Right ventricle myocardium superior (tissue), 1 donor: ENCODE measurements at regions not wholly inside any gene's neighbourhood (a gene's known extent, or its start where the extent isn't known, plus 50 kb on each side); places are given as distances from the start of the nearest gene placed in this dataset.
"Not testable (repeated sequence)": the region's sequence is repeated elsewhere in the genome, so short reads cannot be mapped to it uniquely, and the experiment has no call there.

Experiments used
- ATAC-seq: fragments of 200-7000 bp; cut with Tn5 transposase; one replicate; pipeline ENCODE4 v1.9.1; 2020; ENCODE audit warnings: mild to moderate bottlenecking; ENCODE audit not compliant: poor library complexity
- DNase-seq: peaks from one replicate; pipeline ENCODE4 v3.0.0-alpha.2; 2020
- intact Hi-C: fragments of 100-400 bp; cut with DNase I; formaldehyde crosslinking; loops from one replicate; pipeline ENCODE4 v1.11.2; 2022
- donor health status: DM: no; HTN: yes; CAD: no; lungs with severe emphysema.

DNA sequence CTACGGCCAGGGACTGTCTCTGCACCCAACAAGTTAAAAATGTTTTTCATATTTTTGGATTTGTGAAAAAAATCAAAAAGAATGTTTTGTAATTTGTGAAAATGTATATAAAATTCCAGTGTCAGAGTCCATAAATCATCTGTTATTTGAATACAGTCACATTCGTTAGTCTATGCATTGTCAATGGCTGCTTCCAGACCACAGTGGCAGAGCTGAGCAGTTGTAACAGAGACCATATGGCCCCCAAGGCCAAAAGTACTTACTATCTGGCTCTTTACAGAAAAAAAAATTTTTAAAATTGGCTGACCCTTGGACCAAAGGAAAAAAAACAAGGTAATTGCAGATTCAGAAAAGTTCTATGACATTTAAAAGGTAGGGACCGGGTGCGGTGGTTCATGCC, 86.7 kb upstream of the ATL2 start:
- intact Hi-C loops = loop anchor here (5.0 kb wide), 1 partner anchor 146 kb away; no protein-coding TSS in a partner anchor
- DNase-seq (no peak), ATAC-seq (no peak)

DNA sequence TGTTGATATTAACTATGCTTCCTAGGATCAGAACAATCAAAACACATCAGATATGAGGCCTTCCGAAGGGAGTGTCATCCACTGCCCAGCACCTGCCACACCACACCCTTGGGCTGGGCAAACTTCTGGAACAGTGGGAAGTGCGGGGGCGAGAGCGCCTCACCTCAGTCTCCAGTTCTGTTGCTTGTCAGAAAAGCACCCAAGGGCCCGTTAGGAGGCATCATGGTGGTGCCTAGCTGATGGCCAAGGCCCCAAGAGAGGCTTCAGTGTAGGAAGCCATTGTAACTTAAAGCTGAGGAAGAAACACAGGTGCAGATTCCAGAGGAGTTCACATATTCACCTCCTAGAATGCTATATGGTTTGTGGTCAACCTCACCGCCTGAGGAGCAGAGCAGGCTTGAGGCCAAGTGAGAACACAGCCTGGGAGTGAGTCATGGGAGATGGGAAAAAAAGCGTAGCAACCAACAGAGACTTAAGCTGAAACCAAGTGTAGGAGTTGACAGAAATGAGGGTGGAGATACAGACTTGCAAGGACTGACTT, 85.1 kb upstream of the ATL2 start:
- intact Hi-C loops = loop anchor here (5.0 kb wide), 1 partner anchor 145 kb away; no protein-coding TSS in a partner anchor
- no peak for DNase-seq
- no peak for ATAC-seq

DNA sequence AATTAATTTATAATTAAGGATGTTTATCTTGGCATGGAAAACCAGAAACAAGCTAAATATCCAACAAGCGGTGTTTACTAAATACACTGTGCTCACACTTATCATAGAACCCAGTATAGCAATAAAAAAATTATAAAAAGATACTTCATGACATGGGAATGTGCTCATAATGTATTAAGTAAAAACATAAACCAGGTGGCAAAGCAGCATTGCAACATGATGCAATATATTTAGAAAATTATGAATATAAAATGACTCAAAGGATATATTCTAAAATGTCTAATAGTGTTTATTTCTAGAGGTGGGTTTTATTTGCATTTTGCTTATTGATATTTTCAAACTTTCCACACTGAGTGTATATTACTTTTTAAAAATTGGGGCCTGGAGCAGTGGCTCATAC, 84.4 kb upstream of the ATL2 start:
- ATAC-seq (no peak), DNase-seq (no peak)
- intact Hi-C loops = loop anchor here (5.0 kb wide), 1 partner anchor 144 kb away; no protein-coding TSS in a partner anchor

DNA sequence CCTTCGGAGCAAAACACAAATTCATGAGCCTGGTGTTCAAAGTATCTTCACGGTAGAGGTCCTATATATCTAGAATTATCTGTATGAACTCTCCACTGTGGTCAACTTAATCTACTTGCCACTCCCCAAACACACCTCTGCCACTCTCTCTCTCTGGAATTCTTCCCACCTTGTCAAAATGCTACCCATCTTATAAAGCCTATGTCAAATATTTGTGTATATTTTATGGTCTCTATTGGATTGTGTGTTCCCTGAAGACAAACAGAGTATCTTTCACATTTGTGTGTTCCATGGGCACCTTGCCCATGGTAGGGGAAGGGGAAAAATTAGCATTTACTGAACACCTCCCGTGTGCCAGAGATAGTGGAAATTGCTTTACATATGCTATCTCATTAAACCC, 83.2 kb upstream of the ATL2 start:
- no peak for DNase-seq
- intact Hi-C loops = loop anchor here (5.0 kb wide), 1 partner anchor 143 kb away; no protein-coding TSS in a partner anchor
- no peak for ATAC-seq

DNA sequence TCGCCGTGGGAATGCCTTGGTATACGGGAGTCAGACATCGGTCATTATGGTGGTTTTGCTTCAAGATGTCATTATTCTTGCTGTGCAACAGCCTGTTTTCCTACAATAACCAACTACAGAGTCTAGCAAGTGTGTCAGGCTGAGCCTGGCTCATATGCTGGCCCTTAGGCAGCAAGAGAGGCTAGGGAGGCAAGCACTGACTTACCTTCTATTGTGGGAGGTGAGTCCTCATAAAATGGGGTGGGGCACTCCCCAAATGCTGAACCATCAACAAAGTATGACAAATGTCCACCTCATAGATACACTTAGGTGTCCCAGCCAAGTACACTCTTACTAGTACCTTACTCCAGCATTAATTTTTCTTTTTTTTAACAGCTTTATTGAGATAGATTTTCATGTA, 77.0 kb upstream of the ATL2 start:
- DNase-seq (no peak), ATAC-seq (no peak)
- intact Hi-C loops = no loop called here

GRCh38 chr2:38451778-38452177, 74.7 kb upstream of the ATL2 start:
- intact Hi-C loops, ATAC-seq, DNase-seq: not testable (repeated sequence)

DNA sequence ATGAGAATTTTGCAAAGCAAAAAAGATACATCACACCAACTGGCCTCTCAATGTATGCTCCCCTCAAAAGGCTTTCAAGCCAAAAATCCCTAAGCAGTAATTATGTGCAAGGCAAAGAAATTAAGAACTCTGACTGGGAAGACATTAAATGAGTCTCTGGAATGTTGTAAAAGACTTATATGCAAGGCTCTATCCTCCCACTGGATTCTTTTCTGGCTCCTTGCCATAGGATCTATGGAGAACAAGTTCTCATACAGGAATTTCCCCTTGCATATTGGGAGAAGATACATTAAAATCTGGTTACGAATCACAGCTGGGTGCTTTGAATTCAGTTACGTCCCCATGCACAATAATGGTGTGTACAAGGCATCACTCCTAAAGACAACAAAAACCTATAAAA, 73.4 kb upstream of the ATL2 start:
- no peak for ATAC-seq
- intact Hi-C loops = no loop called here
- DNase-seq = no peak

DNA sequence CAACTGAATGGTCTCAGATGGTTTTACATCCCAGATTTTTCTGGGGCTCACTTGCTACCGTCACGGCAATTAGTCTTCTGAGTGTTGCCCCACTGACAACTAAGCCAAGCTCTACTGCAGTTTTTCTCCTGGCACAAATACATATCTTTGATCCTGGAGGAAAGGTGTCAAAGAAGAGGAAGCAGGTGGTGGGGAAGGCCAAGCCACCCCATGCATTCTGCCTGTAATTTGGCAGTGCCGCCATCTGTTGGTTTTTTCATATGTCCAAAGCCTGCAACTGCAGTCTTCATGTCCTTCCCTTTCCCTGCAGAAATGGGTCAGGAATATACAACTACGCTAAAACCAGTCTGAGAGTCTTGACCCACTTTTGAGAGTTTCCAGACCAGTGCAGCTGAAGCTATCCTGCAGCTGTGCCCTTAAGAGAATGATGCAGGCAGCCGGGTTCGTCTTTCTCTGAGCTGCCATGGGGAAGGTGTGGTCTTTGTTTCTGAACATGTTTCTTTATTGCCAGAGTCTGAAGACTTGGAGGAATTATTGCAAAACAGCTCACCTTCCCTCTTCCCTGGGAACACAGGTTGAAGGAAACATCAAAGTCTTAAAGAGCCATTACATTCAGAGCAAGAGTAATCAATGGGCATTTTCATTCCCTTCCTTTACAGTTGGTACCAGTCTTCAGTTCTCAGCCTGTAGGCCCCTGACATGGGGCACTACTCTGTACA, 71.8 kb upstream of the ATL2 start:
- intact Hi-C loops = loop anchor here (10.0 kb wide), 1 partner anchor 74 kb away; the partner anchor contains the start of gene ATL2
- no peak for DNase-seq
- ATAC-seq = no peak

DNA sequence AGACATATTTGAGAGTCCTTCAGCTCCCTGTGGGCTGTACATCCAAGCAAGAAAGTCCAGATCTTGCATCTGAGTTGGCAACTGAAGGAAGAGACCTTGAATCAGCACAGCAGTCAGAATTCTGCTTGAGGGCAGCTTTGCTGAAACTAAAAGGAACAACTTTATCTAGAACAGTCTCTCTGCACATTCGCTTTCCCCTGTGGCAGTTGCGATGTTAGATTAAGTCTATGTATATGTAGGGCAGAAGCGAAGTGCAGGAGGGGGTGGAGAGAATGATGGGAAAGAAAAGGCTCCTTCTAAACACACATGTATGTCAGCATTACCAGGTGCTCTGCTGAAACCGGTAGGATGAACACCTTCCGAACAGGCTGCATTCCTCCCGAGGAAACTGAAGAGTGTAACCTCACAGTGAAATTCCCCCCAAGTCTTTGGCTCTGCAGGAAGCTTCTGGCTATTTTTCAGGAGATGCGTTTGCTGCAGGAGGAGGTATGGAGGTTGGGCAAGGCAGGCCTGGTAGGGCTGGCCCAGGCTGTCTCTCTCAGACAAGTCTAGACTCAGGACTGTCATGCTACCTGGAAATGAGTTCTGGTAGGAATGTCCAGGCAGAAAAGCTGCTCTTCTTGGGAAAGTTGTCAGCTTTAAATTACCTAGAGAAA, 70.0 kb upstream of the ATL2 start:
- ATAC-seq (no peak), DNase-seq (no peak)
- intact Hi-C loops = loop anchor here (10.0 kb wide), 1 partner anchor 72 kb away; the partner anchor contains the start of gene ATL2

DNA sequence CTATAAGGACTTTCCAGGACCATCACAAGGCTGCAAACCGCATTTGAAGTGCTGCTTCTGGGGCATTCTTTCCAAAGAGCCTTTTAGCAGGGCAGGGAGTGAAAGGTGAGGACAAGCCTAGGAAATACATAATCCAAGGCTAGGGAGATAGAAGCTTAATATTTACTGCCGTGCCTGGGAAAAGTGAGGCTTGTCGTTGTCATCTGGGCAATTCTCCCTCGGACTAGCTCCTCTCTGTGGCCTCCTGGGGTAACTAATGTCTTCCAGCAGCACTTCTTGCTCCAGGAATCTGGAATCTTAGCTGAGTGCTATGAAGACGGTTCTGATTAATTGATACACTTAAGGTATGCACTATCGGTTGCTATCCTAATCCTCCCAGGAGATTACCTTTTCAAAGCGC, 69.3 kb upstream of the ATL2 start:
- intact Hi-C loops = loop anchor here (10.0 kb wide), 1 partner anchor 72 kb away; the partner anchor contains the start of gene ATL2
- DNase-seq (no peak), ATAC-seq (no peak)

GRCh38 chr2:38444247-38444646, 67.2 kb upstream of the ATL2 start:
- intact Hi-C loops = loop anchor here (10.0 kb wide), 1 partner anchor 69 kb away; the partner anchor contains the start of gene ATL2
- no peak for DNase-seq
- ATAC-seq = no peak

DNA sequence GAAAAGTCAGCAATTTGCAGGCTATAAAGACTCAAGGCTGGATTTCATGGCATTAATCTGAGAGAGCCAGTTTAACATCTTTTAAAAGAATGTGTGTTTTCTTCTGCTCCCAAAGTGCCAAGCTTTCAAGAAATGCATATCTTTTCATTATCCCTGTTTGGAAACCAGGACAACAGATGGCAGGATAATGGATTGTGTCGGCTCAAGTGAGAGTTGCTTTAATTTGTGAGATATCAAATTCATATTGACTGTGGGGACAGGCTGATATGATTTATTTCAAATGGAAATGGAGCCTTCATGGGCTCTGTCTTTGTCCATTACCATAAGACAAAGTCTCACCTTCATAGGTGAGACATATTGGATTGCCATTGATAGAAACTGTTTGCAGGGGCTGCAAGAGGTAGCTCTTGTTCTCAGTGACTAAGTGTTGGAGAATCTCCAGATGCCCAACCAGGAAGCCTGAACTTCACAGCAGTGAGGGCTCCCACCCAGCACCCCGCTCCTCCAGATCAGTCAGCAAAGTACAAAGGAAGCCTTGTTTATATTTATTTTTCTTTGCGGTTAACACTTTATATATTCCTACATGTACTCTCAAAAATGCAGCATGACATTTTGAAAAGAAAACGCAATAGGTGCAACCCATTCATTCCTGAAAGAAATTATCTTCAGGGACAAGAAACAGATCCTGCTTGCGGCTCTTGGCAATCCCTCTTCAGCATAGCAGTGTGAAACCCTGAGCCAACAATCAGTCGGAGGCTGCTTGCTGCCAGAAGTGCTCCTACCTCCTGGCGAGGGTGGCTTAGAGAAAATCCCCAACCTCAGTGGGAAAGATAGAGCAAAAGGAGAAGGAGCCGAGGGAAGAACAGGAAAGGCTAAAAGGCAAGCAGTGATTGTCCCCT, 65.8 kb upstream of the ATL2 start:
- ATAC-seq (peak; percentile 76), DNase-seq (no peak)
- intact Hi-C loops = loop anchor here (10.0 kb wide), 1 partner anchor 68 kb away; the partner anchor contains the start of gene ATL2

GRCh38 chr2:38441346-38441745, 64.3 kb upstream of the ATL2 start:
- DNase-seq = no peak
- ATAC-seq = no peak
- intact Hi-C loops = loop anchor here (10.0 kb wide), 1 partner anchor 67 kb away; the partner anchor contains the start of gene ATL2

DNA sequence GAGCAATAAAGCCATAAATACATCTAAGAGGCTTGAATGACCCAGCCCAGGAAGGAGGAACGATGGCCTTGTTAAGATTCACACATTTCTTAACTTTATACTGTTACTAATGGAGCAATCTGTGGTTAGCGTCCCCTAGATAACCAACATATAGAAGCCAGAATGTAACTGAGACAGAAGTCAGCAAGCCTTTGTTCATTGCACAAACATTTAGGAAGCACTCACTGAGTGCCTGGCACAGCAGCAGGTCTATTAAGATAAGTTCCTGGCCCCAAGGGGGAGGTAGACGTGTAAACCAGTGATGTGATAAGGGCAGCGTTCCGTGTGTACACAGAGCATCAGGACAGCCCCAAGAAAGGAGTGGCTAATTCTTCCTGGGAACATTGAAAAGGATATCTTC, 63.6 kb upstream of the ATL2 start:
- ATAC-seq = peak; percentile 74
- DNase-seq = no peak
- intact Hi-C loops = loop anchor here (10.0 kb wide), 1 partner anchor 66 kb away; the partner anchor contains the start of gene ATL2

DNA sequence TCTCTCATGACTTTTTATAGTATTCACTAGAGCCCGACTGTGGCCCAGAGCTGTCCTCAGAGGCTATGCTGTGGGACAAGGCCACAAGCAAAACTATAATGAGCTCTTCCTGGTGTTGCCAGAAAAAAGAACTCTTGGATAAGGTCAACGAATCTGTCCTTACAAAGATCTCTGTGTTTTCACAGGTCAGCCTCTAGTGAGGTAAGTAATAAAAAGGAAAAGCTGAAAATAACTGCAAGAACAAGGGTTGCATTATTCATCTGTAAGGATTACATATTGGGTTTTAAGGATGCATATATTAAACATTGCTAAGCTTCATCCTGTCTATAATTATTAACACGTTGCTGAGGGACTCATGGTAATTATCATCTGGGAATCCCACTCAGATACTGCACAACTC, 62.8 kb upstream of the ATL2 start:
- DNase-seq (no peak), ATAC-seq (no peak)
- intact Hi-C loops = loop anchor here (10.0 kb wide), 1 partner anchor 65 kb away; the partner anchor contains the start of gene ATL2

- intact Hi-C loops = no loop called here
- DNase-seq (no peak), ATAC-seq (no peak)
Measured at GRCh38 chr2:38438883-38439612, 62.0 kb upstream of the ATL2 start.

GRCh38 chr2:38438133-38438882, 61.2 kb upstream of the ATL2 start:
- DNase-seq (no peak), ATAC-seq (no peak)
- intact Hi-C loops = no loop called here
